Keratinocyte (primary cell): ENCODE measurements at regions not wholly inside any gene's neighbourhood (a gene's known extent, or its start where the extent isn't known, plus 50 kb on each side); places are given as distances from the start of the nearest gene placed in this dataset.

Source experiments
- DNase-seq: peaks from one replicate; pipeline ENCODE4 v3.0.0-alpha.2; 2011; ENCODE audit warnings: low read depth, missing footprints, low spot score
- FAIRE-seq: peaks from 2 replicates; lab custom pipeline; 2011; peaks lifted over from hg19 to GRCh38; lab: Jason Lieb, UNC
- H2AFZ ChIP-seq: 2 replicates; pipeline ENCODE4 v1.6.0; 2012; ENCODE audit warnings: low read length, control low read depth, inconsistent platforms; ENCODE audit not compliant: control insufficient read depth
- H3K27ac ChIP-seq: 2 replicates; pipeline ENCODE4 v1.5.1; 2011; ENCODE audit warnings: low read length; ENCODE audit not compliant: control insufficient read depth, insufficient read depth
- H3K27me3 ChIP-seq: 3 replicates; pipeline ENCODE4 v1.6.0; 2011; ENCODE audit warnings: low read length; ENCODE audit not compliant: control insufficient read depth, insufficient read depth; ENCODE audit errors: extremely low read depth
- H3K36me3 ChIP-seq, 2 experiments: 2 replicates in 1 of 2; 3 replicates in 1 of 2; pipeline ENCODE4 v1.5.1; 2011; ENCODE audit warnings: low read length in 2 of 2, mild to moderate bottlenecking in 1 of 2; ENCODE audit not compliant: control insufficient read depth in 2 of 2, insufficient read depth in 2 of 2; ENCODE audit errors: extremely low read depth in 1 of 2
- H3K4me1 ChIP-seq: 3 replicates; pipeline ENCODE4 v1.5.1; 2011; ENCODE audit warnings: low read length; ENCODE audit not compliant: control insufficient read depth, insufficient read depth; ENCODE audit errors: extremely low read depth
- H3K4me2 ChIP-seq: 3 replicates; pipeline ENCODE4 v1.6.0; 2011; ENCODE audit warnings: low read depth, low read length; ENCODE audit not compliant: control insufficient read depth, insufficient read depth; ENCODE audit errors: extremely low read depth
- H3K4me3 ChIP-seq, 3 experiments: fragments of 200-600 bp in 1 of 3; sonication (generic) in 1 of 3; 2 replicates in 2 of 3; 3 replicates in 1 of 3; pipeline ENCODE4 v1.5.1; 2011 to 2016; ENCODE audit warnings: low read length in 3 of 3, mild to moderate bottlenecking in 3 of 3, control low read depth in 2 of 3, inconsistent platforms in 1 of 3, low read depth in 1 of 3, mixed read lengths in 1 of 3, mixed run types in 1 of 3, moderate library complexity in 1 of 3; ENCODE audit not compliant: control insufficient read depth in 2 of 3, insufficient read depth in 2 of 3; ENCODE audit errors: extremely low read depth in 1 of 3
- H3K79me2 ChIP-seq: 2 replicates; pipeline ENCODE4 v1.6.0; 2012; ENCODE audit warnings: low read length; ENCODE audit not compliant: control insufficient read depth, insufficient read depth
- H3K9ac ChIP-seq: 3 replicates; pipeline ENCODE4 v1.6.0; 2011; ENCODE audit warnings: low read length; ENCODE audit not compliant: control insufficient read depth, insufficient read depth; ENCODE audit errors: extremely low read depth
- H3K9me1 ChIP-seq: 3 replicates; pipeline ENCODE4 v1.6.0; 2011; ENCODE audit warnings: low read length; ENCODE audit not compliant: control insufficient read depth, insufficient read depth; ENCODE audit errors: extremely low read depth
- H3K9me3 ChIP-seq: 2 replicates; pipeline ENCODE4 v1.5.1; 2012; ENCODE audit warnings: low read depth, low read length; ENCODE audit not compliant: control insufficient read depth
- H4K20me1 ChIP-seq: 3 replicates; pipeline ENCODE4 v1.6.0; 2011; ENCODE audit warnings: low read length; ENCODE audit not compliant: control insufficient read depth, insufficient read depth; ENCODE audit errors: extremely low read depth
- CTCF ChIP-seq, 3 experiments: IDR thresholded peaks in 1 of 3; conservative IDR thresholded peaks in 1 of 3; optimal IDR thresholded peaks in 1 of 3; 2 replicates in 2 of 3; 3 replicates in 1 of 3; pipeline versions ENCODE3 to v1.5.1; 2011; ENCODE audit warnings: low read length in 3 of 3, mild to moderate bottlenecking in 3 of 3, moderate library complexity in 2 of 3, control low read depth in 1 of 3, inconsistent platforms in 1 of 3; ENCODE audit not compliant: insufficient read depth in 2 of 3; ENCODE audit errors: extremely low read depth in 1 of 3
- EZH2 ChIP-seq: IDR thresholded peaks from one replicate; pipeline ENCODE4 v1.6.1; 2012; ENCODE audit warnings: inconsistent platforms, mild to moderate bottlenecking, low read length, moderate library complexity
- dilution Hi-C: fragments of 300-500 bp; cut with MboI; formaldehyde crosslinking; loops from one replicate; pipeline ENCODE4 v1.7.0; 2020; ENCODE audit warnings: low sequenced_read_pairs; ENCODE audit not compliant: extremely low pct_ligation_motif_present

- Histone ChIP-seq H4K20me1 (peaks cover 4% of the 10 kb centered on the region), H3K9ac (no peak overlapping the region), H3K9me3 (no peaks in the 10 kb centered on the region), H3K36me3 (no peaks in the 10 kb centered on the region), H3K4me3 (peak overlapping the region in 2 of 3 experiments; percentile 15 to 21), H3K9me1 (no peaks in the 10 kb centered on the region), H3K4me2 (peak overlapping the region; percentile 79), H3K27ac (no peak overlapping the region), H3K27me3 (peaks cover 75% of the 10 kb centered on the region), H3K79me2 (no peaks in the 10 kb centered on the region), H3K4me1 (peaks cover 15% of the 10 kb centered on the region), H2AFZ (no peak overlapping the region)
- TF ChIP-seq EZH2 (no peak), CTCF (optimal IDR thresholded peaks at IDR 0.05 in 1 of 3, IDR thresholded peaks at IDR 0.05 in 1 of 3, conservative IDR thresholded peaks at IDR 0.05 in 1 of 3; ENCODE audit: extremely low read depth in 1 of 3, insufficient read depth in 2 of 3, low read length in 3 of 3) (no peak)
- dilution Hi-C loops = no loop called here
- no peak for FAIRE-seq
- no peak for DNase-seq
These were observed 288.0 kb downstream of the UACA start for GRCh38 chr15:70475407-70475781.

GRCh38 chr15:70474471-70475406 is 288.6 kb downstream of the UACA start:
- Histone ChIP-seq H3K79me2 (no peaks in the 10 kb centered on the region), H3K36me3 (no peaks in the 10 kb centered on the region), H3K4me3 (peak overlapping the region in 2 of 3 experiments; percentile 22 to 36), H3K4me1 (peaks cover 15% of the 10 kb centered on the region), H3K9me3 (no peaks in the 10 kb centered on the region), H3K27ac (no peak overlapping the region), H3K9ac (peak overlapping the region; percentile 10), H3K9me1 (no peaks in the 10 kb centered on the region), H2AFZ (peak overlapping the region; percentile 24), H3K4me2 (peak overlapping the region; percentile 79), H3K27me3 (peaks cover 75% of the 10 kb centered on the region), H4K20me1 (no peaks in the 10 kb centered on the region)
- TF ChIP-seq CTCF (optimal IDR thresholded peaks at IDR 0.05 in 1 of 3, IDR thresholded peaks at IDR 0.05 in 1 of 3, conservative IDR thresholded peaks at IDR 0.05 in 1 of 3; ENCODE audit: extremely low read depth in 1 of 3, insufficient read depth in 2 of 3, low read length in 3 of 3) (no peak), EZH2 (no peak)
- dilution Hi-C loops = no loop called here
- DNase-seq = peak; percentile 65
- peak; percentile 67 for FAIRE-seq
